ENCODE measurements at regions not wholly inside any gene's neighbourhood (a gene's known extent, or its start where the extent isn't known, plus 50 kb on each side); places are given as distances from the start of the nearest gene placed in this dataset.
"Not testable (repeated sequence)": the region's sequence is repeated elsewhere in the genome, so short reads cannot be mapped to it uniquely, and the experiment has no call there.

GRCh38 chr20:47892681-47893080 lies 107.4 kb upstream of the SULF2 start:
- TF ChIP-seq CTCF (conservative IDR thresholded peaks at IDR 0.05 in 1 of 2, IDR thresholded peaks at IDR 0.05 in 1 of 2; ENCODE audit: extremely low read depth in 1 of 2, insufficient read depth in 1 of 2, low read depth in 1 of 2, low read length in 2 of 2); EZH2 (IDR thresholded peaks at IDR 0.05; ENCODE audit: borderline replicate concordance, low read length): not testable (repeated sequence)

Measured in mammary epithelial cell (primary cell).